Suprapubic skin (tissue), 4 donors: ENCODE measurements at regions not wholly inside any gene's neighbourhood (a gene's known extent, or its start where the extent isn't known, plus 50 kb on each side); places are given as distances from the start of the nearest gene placed in this dataset.

ENCODE experiments used
- CTCF ChIP-seq, 2 donors: fragments of 200-600 bp in 1 of 2; fragments of 450-650 bp in 1 of 2; sonication (generic) in 1 of 2; IDR thresholded peaks; one replicate each; pipeline ENCODE4 v1.5.1; 2016 to 2019; ENCODE audit warnings: antibody characterized with exemption in 2 of 2, mild to moderate bottlenecking in 1 of 2, moderate library complexity in 1 of 2
- EP300 ChIP-seq: sonication (generic); formaldehyde crosslinking; IDR thresholded peaks from one replicate; pipeline ENCODE4 v1.6.1; 2017; ENCODE audit warnings: antibody characterized with exemption
- POLR2A ChIP-seq, 2 donors: fragments of 450-650 bp; IDR thresholded peaks; one replicate each; pipeline ENCODE4 v1.6.1; 2017; ENCODE audit warnings: antibody characterized with exemption in 2 of 2, mild to moderate bottlenecking in 2 of 2, moderate library complexity in 2 of 2
- POLR2AphosphoS5 ChIP-seq, 3 donors: sonication (generic); formaldehyde crosslinking; IDR thresholded peaks; one replicate each; pipeline ENCODE4 v1.6.1; 2017; ENCODE audit warnings: antibody characterized with exemption in 3 of 3

GRCh38 chr3:110756705-110757104, 314.9 kb upstream of the NECTIN3 start:
- TF ChIP-seq POLR2A (IDR thresholded peaks at IDR 0.05) (no peak), CTCF (IDR thresholded peaks at IDR 0.05) (no peak), POLR2AphosphoS5 (IDR thresholded peaks at IDR 0.05) (no peak), EP300 (no peak)
